GM19467 (cell line): ENCODE measurements at regions not wholly inside any gene's neighbourhood (a gene's known extent, or its start where the extent isn't known, plus 50 kb on each side); places are given as distances from the start of the nearest gene placed in this dataset.
"Not testable (repeated sequence)": the region's sequence is repeated elsewhere in the genome, so short reads cannot be mapped to it uniquely, and the experiment has no call there.

ENCODE experiments used
- ATAC-seq: cut with Tn5 transposase; IDR thresholded peaks from one replicate; pipeline ENCODE4 v1.9.1; 2021; ENCODE audit warnings: mild to moderate bottlenecking, moderate library complexity; ENCODE audit not compliant: unreplicated experiment

DNA sequence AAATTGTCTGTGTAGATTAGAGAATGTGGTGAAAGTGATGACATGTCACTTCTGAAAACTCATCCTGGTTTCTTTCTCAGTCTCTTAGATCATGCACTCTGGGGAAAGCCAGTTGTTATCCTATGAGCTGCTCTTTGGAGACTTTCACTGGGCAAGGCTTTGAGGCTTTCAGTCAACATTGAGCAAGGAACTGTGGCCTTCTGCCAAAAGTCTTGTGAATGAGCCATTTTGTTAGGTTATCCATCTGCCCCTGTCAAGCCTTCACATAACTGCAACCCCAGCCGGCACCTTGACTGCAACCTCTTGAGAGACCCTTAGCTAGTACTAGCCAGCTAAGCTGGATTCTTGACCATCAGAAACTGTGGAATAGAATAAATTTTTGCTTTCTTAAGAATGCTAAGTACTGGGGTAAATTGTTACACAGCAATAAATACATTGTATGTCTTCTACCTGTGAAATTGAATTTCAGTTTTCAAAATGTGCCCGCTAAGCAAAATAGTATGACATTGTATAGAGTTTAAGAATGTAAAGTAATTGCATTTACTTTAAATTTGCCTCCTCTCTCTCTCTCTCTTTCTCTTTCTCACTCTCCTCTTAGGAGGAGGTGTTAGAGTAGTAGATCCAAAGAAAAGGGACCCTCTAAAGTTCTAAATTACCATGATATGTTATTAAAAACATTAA lies 1273.0 kb downstream of the RAPGEF2 start:
- ATAC-seq: no peak

DNA sequence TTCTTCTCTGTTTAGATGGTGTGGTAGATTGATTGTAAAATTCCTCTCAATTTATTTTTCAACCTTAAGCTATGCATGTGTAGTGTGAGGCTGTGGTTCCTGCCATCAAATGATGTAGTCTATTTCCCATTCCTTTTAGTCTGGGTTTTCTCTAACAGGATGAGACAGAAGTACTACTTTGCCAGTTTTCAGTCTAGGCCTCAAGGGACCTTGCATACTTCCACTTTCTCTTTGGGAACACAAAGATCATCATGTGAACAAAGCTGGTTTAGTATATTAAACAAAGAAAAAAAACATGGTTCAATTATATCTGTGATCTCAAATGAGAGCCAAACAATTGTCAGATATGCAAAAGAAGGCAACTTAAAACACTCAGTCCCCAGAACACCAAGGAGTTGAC lies 1284.0 kb downstream of the RAPGEF2 start:
- ATAC-seq: no peak

DNA sequence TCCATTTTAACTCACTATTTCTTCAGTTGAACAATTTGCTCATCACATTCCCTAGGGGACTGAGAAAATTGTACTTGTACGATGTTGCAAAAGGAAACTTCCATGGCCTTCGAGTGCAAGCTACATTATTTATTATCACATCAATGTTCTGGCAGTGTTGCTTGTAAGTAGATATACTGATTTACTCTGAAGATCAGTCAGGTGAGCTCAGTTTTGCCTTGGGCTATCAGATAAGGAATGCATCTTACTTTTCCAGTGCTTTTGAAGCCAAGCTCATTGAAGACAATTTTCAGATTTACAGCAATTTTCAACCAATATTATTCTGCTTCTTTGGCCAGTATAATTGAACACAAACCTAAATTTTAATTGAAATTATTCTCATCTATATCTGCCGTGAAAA lies 1296.9 kb downstream of the RAPGEF2 start:
- ATAC-seq: no peak

GRCh38 chr4:160403081-160403480 lies 1300.2 kb downstream of the RAPGEF2 start:
- ATAC-seq: no peak

DNA sequence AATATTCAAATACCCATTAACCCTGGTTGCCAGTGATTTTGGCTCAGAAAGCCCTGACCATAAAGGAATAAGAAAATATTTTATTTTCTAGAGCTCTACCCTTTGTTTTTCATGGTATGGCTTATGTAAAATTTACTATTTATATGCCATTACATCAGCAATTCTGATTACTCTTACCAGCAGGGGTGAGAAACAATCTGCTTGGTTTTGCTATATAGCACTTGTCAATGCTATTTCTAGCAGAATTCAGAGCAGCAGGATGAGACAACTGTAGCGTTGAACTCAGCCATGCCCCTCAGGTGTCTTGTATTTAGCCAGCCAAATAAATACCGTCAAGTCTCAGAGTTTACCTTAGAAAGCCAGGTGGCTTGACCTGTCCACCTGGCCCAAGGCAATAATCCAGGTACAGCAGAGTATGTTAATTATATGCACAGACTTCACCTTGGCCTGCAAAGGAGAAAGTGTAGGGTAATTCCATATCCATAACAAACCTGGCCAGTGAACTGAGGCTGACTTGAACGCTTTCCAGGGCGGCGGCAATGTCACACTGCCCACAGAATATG lies 1303.5 kb downstream of the RAPGEF2 start:
- no peak for ATAC-seq

DNA sequence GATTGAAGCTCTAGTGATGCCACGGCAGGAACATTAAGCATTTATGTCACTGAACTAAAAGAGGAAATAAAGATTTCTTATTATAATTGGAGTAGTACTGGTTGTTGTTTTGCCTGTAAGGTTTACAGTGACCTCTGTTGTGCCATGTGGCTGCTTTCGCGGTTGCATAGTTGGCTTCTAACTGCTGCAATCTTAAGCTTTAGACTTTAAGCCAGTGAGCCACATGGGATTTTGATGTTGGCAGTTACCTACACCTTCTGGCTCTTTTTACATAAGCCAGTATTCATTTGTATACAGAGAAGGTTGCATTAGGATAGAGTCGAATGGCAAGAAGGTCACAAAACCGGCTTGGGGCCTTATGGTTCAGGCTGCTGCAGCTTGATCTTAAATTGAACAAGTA lies 1311.6 kb downstream of the RAPGEF2 start:
- no peak for ATAC-seq

DNA sequence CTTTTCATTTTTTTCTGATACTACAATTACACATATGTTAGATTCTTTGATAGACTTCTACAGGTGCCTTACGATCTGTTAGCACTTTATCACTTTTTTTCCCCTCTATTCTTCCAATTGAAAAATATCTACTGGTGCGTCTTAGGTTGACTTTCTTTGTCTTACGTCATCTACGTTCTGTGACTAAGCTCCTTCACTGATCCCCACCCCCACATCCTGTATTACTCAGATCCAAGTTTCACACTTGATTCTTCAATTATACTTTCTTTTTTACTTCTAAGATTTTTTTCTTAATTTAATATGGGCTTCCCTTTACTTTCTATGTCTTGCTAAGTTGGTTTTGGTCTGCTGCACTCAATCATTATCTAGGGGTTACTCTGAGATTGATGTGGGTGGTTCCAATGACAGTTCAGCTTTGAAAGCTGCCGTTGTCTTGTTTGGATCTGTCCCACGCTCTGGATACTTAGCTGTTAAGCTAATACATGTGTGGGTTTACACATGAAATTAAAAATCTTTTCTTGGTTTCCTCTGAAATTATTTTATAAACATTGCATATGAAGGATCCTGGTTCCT lies 1321.1 kb downstream of the RAPGEF2 start:
- ATAC-seq: no peak

GRCh38 chr4:160426233-160426632 lies 1323.4 kb downstream of the RAPGEF2 start:
- no peak for ATAC-seq

GRCh38 chr4:160450876-160451275 lies 1348.0 kb downstream of the RAPGEF2 start:
- ATAC-seq: no peak

DNA sequence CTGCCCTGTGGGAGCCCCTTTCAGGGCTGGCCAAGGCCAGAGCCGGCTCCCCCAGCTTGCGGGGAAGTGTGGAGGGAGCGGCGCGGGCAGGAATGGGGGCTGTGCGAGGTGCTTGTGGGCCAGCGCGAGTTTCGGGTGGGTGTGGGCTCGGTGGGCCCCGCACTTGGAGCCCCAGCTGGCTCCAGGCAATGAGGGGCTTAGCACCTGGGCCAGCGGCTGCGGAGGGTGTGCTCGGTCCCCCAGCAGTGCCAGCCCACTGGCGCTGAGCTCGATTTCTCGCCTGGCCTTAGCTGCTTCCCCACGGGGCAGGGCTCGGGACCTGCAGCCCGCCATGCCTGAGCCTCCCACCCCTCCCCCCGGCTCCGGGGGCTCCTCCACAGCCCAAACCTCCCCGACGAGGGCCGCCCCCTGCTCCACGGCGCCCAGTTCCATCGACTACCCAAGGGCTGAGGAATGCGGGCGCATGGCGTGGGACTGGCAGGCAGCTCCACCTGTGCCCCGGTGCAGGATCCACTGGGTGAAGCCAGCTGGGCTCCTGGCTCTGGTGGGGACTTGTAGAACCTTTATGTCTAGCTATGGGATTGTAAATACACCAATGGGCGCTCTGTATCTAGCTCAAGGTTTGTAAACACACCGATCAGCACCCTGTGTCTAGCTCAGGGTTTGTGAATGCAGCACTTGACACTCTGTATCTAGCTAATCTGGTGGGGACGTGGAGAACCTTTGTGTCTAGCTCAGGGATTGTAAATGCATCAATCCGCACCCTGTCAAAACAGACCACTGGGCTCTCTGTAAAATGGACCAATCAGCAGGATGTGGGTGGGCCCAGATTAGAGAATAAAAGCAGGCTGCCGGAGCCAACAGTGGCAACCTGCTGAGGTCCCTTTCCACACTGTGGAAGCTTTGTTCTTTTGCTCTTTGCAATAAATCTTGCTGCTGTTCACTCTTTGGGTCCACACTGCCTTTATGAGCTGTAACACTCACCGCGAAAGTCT lies 1379.1 kb downstream of the RAPGEF2 start:
- not testable (repeated sequence) for ATAC-seq

- no peak for ATAC-seq
These were observed 1382.3 kb downstream of the RAPGEF2 start for GRCh38 chr4:160485071-160485687.

- no peak for ATAC-seq
These were observed 1389.3 kb downstream of the RAPGEF2 start for GRCh38 chr4:160492181-160492580.

GRCh38 chr4:160493206-160493605 lies 1390.3 kb downstream of the RAPGEF2 start:
- no peak for ATAC-seq

- ATAC-seq: no peak
These were observed 1392.5 kb downstream of the RAPGEF2 start for GRCh38 chr4:160495356-160495755.

- ATAC-seq: no peak
These were observed 1395.3 kb downstream of the RAPGEF2 start for GRCh38 chr4:160498211-160498610.

- ATAC-seq: no peak
These were observed 1402.8 kb downstream of the RAPGEF2 start for GRCh38 chr4:160505724-160506123.

- ATAC-seq: no peak
These were observed 1408.0 kb downstream of the RAPGEF2 start for GRCh38 chr4:160510928-160511327.

DNA sequence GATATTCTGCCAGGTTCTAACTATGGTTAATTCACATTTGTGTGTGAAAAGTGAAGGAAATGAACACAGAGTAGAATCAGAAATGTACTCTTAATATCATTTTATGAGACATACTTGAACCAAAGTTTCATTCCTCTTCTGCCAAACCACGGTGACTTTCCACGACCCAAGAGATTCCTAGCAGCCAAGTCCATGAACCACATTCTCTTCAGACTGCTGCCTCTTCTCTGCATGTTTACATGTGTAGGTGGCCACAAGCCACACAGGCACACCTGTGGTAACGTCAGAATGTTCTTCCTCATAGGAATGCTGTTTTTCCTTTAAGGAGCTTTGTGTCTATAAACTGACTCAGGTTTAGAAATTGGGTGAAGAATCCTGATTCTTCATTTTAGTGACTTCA lies 1411.2 kb downstream of the RAPGEF2 start:
- no peak for ATAC-seq

- ATAC-seq: no peak
These were observed 1420.4 kb downstream of the RAPGEF2 start for GRCh38 chr4:160523231-160523630.

- ATAC-seq: no peak
These were observed 1434.8 kb downstream of the RAPGEF2 start for GRCh38 chr4:160537681-160538080.

- no peak for ATAC-seq
These were observed 1443.3 kb downstream of the RAPGEF2 start for GRCh38 chr4:160546201-160546600.
